CD4-positive, alpha-beta T cell treated with Interleukin-17A for 4 hours (primary cell): ENCODE measurements at regions not wholly inside any gene's neighbourhood (a gene's known extent, or its start where the extent isn't known, plus 50 kb on each side); places are given as distances from the start of the nearest gene placed in this dataset.
"Not testable (repeated sequence)": the region's sequence is repeated elsewhere in the genome, so short reads cannot be mapped to it uniquely, and the experiment has no call there.

Source experiments
- DNase-seq: peaks from one replicate; pipeline ENCODE4 v3.0.0-alpha.2; 2020; ENCODE audit warnings: mixed read lengths

DNA sequence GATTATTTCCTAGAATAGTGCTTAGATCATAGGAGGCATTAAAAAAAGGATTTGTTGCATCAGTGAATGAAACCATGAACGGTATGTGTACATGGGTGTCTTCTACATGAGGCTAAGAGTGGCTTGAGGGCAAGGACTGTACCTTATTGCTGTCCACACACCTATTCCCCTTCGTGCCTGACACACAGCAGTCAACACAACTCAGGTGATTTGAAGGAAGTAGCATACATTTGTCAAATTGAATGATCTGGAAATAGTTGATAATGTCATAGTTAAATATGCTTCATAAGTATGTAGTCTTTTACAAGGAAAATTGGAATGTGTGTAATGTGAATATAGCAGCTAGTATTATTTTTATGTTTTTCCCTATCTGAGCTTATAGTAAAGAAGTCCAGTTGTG lies 189.0 kb upstream of the DAB1 start:
- DNase-seq: no peak

DNA sequence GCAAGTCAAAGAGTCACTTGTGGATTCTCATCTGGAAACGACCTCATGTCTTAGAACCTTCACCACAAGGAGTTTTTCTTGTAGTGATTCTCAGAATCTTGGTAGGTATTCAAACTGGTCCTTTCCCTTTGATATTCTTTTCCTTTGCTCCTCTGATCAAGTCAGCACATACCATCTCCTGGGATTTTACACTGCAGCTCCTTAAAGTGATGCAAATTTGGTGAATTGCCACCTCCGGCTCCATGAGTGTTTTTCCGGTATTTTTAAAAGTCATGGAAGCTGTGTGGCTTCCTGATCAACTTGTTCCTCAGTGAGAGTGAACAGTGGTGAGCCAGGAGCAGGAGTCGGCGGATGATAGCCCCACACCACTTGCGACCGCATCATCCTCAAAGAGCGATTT lies 182.1 kb upstream of the DAB1 start:
- no peak for DNase-seq

DNA sequence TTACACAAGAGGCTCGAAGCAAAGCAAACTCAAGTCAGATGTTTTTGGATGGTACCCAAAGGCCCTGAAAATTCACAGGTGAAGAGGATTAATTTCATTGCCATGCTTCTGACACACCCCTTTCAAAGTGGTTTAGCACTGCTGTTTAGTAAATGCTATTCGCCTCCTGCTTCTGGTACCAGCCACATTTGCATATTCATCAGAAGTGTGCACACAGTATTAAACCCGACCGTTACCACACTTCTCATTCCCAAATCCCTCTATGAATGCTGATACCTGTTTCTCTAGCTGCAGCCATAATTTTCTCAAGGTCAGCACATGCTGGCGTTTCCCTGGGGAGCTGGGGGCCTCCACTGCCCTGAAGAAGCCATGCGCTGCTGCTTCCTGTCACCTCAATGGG lies 179.8 kb upstream of the DAB1 start:
- DNase-seq: no peak

DNA sequence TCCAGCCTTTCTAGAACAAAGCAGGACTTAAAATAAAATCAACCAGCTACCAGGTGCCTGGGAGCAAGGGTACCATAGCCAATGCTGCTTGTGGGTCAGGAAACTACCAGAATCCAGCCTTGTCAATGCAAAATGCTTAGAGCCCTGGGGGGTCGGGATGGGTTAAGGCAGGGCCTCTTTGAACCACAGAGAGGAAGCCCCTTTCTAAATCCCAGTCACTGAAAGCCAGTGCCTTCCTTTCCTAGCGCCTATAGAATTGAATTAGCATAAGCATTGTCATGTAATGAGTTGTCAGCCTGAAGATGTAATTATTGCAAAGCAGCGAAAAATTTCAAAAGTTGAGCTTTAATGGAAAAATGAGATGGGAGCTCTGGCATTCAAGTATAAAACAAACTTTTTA lies 176.6 kb upstream of the DAB1 start:
- DNase-seq: no peak

DNA sequence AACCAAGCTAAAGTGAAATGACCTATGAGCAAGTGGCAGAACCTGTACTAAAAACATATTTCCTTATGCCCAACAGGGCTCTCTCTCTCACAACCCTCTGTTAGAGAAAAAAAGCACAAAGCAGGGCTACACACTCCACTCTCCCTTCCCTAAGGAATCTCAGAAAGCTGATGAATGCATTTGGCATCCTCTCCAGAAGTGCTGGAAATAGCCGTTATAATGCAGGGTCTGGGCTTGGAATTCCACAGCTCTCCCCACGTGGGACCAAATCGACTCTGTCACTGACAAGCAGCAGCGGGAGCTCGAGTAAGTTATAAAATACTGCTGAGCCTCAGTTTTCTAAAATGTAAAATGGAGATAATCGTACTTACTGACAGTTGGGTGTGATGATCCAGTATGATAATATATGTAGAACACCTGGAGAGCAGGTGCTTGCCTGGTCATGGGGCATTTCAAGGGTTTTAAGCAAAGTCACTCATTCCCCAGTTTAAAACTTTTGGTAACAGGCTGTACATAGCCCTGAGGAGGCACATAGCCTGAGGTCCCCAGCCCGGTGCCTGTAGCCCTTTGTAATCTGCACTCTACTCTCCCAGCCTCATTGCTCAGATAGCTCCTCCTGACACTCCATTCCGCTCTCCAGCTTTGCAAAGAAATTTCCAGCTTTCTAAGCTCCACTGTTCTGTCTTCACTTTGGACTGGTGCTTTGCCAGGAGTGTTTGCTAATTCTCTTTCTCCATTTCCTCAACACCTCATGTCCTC lies 175.6 kb upstream of the DAB1 start:
- DNase-seq: no peak

GRCh38 chr1:57597036-57597435 lies 173.2 kb upstream of the DAB1 start:
- no peak for DNase-seq

- DNase-seq: no peak
These were observed 170.1 kb upstream of the DAB1 start for GRCh38 chr1:57594002-57594401.

DNA sequence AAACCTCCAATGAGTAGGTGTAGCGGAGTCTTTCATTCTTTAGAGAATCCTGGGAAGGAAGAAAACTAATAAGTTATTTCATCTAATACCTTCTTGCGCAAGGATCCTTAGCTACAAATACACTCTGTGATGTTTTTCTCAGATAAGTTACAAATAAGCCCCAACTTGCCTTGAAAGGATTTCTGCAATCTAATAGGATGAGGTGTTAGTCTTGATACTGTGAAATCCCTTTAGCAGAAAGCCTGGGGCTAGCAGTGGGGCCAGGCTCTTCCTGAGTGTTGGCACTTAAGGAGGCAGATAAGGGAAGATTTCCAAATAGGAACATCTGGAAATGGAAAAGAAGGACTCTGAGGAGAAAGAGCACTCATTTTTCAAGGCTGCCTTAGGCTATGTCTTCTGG lies 168.0 kb upstream of the DAB1 start:
- no peak for DNase-seq

GRCh38 chr1:57590978-57591377 lies 167.1 kb upstream of the DAB1 start:
- DNase-seq: no peak

DNA sequence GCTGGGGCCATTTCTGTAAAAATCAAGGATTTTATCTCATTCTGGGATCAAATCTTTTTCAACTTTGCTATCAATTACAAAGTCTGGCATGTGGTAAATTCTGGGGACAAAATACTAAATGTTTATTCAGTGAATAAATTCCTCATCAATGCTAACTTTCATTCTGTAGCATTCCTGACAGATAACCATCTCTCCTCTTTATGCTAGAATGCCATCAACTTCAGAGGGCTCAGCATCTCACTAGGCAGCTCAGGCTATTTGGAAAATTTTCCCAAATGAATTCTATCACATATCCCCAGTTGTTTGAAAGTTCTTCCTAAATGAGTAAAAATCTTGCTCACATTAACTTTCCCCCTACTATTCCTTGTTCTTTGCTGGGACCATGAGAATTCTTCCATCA lies 163.0 kb upstream of the DAB1 start:
- no peak for DNase-seq

GRCh38 chr1:57578680-57579079 lies 154.8 kb upstream of the DAB1 start:
- no peak for DNase-seq

DNA sequence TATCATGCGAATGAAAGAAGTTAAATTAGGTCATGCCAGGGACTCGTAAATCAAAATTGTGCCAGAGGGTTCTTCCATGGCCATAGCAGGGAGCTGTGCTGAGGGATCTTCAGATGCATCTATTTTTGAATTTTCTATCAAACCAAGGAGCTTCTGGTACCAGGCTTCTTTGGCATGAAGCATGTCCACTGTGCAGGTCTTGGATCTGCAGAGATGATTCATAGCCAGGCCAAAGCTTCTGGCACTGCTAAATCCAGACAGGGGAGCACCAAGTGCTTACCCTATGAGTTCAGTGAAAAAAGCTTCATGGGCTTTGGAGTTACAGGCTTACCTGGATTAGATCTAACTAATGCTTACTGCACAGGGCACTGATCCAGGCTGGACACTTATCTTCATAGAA lies 154.2 kb upstream of the DAB1 start:
- no peak for DNase-seq

- no peak for DNase-seq
These were observed 152.9 kb upstream of the DAB1 start for GRCh38 chr1:57576756-57577155.

DNA sequence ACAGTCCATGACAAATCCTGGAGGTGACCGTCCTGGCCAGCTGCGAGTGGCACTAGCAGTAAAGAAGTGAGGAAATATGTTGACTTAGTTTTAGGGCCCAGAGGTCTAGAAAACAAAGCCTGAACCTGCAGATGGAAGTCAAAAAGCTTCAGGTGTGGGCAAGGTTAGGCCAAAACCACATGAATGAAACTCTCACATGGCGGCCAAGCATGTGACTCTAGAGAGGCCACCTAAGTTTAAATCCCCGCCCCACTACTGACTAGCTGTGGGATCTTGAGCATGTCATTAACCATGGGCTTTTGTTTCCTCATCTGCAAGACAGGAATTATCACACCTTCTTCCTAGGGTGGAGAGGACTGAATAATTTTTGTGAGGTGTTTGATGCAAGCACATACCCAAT lies 148.2 kb upstream of the DAB1 start:
- no peak for DNase-seq

- DNase-seq: not testable (repeated sequence)
These were observed 134.2 kb upstream of the DAB1 start for GRCh38 chr1:57558066-57558465.

GRCh38 chr1:57553666-57554065 lies 129.8 kb upstream of the DAB1 start:
- no peak for DNase-seq

- no peak for DNase-seq
These were observed 127.6 kb upstream of the DAB1 start for GRCh38 chr1:57551476-57551875.

DNA sequence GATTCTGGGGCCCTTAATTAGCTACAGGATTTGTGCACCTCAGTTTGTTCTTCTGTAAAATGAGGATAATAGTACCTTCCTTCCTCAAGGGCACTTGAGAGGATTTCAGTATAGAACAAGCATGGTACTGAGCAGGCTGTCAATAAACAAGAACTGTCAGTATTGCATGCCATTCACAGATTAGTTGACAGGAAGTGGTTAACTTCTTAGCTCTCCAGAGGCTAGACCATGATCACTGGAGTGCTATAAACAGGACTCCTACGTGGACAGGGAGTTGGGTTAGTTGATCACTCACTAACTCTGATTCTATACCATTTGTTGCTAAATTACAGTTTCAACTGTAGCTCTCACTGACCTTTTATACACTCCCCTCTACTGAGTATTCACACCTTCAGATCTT lies 126.2 kb upstream of the DAB1 start:
- no peak for DNase-seq

GRCh38 chr1:57549300-57549699 lies 125.4 kb upstream of the DAB1 start:
- no peak for DNase-seq

DNA sequence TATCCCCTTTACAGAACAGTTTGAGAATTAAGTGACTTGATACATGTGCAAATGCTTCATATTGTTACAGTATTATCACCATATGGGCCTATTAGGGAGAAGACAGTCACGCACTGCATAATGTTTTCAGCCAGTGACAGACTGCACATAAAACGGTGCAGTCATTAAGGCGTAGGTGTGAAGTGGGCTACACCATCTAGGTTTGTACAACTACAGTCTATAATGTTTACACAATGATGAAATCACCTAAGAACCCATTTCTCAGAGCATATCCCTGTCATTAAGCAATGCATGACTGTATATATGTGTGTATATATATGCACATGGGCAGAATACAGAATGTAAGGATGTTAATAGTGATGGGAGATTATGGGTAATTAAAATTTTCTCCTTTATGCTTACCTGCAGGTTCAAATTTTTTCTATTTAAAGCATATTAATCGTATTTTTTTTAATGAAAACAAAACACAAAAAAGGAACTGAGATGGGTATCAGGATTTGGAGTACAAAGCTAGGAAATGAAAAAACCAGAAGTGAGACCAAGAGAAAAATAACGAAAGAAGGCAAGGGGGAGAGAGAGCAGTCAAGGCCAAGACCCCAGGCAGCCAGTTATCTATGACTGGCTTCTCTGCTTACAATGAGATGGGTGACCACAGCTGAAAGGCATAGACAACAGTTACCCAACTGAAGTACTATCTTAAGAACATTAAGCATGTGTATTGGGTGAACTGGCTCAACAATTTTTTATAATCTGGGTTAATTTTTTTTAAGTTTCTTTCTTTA lies 122.9 kb upstream of the DAB1 start:
- DNase-seq: no peak

GRCh38 chr1:57544345-57544744 lies 120.5 kb upstream of the DAB1 start:
- no peak for DNase-seq

DNA sequence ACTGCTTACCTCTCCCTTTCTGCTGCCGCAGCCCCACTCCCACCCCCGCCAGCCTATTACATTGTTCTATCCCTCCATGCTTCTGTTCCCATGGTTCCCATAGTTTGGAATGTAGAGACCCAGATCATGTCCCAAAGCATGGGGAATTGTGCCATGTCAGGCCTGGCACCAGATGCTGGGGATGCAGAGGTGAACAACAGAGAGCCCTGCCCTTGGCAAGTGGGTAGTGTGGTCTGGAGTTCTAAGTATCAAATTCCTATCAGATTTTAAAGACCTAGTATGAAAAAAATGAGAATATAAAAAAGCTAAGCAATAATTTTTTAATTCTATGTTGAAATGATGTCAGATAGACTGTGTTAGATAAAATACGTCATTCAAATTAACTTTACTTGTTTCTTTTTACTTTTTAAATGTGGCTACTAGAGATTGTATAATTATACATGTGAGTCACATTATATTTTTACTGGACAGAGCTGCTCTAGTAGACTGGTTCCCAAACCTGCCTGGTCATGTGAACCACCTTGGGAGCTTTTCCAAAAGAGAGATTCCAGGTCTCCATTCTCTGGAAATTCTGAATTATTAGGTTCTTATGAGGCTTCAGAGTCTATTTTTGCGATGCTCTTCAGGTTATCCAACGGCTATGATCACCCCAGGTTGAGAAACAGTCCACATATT lies 113.0 kb upstream of the DAB1 start:
- no peak for DNase-seq

GRCh38 chr1:57532299-57532698 lies 108.4 kb upstream of the DAB1 start:
- no peak for DNase-seq

GRCh38 chr1:57530911-57531260 lies 107.0 kb upstream of the DAB1 start:
- not testable (repeated sequence) for DNase-seq
